Osteoblast (primary cell): ENCODE measurements at regions not wholly inside any gene's neighbourhood (a gene's known extent, or its start where the extent isn't known, plus 50 kb on each side); places are given as distances from the start of the nearest gene placed in this dataset.

ENCODE experiments used
- DNase-seq: peaks from one replicate; pipeline ENCODE4 v3.0.0; 2011; ENCODE audit warnings: low spot score, mixed read lengths; ENCODE audit not compliant: insufficient read length; ENCODE audit errors: missing footprints
- H2AFZ ChIP-seq: 2 replicates; pipeline ENCODE4 v1.6.0; 2011; ENCODE audit warnings: mild to moderate bottlenecking, low read length
- H3K27ac ChIP-seq: 2 replicates; pipeline ENCODE4 v1.5.1; 2011; ENCODE audit warnings: mild to moderate bottlenecking, low read depth, low read length, moderate library complexity
- H3K27me3 ChIP-seq: 2 replicates; pipeline ENCODE4 v1.6.0; 2012; ENCODE audit warnings: mild to moderate bottlenecking, control low read depth, inconsistent platforms, low read length, moderate library complexity; ENCODE audit not compliant: insufficient read depth
- H3K36me3 ChIP-seq: 2 replicates; pipeline ENCODE4 v1.5.1; 2011; ENCODE audit warnings: mild to moderate bottlenecking, low read length, control low read depth, moderate library complexity; ENCODE audit not compliant: insufficient read depth
- H3K4me1 ChIP-seq: 2 replicates; pipeline ENCODE4 v1.5.1; 2011; ENCODE audit warnings: mild to moderate bottlenecking, low read length, control low read depth, moderate library complexity; ENCODE audit not compliant: insufficient read depth
- H3K4me2 ChIP-seq: 2 replicates; pipeline ENCODE4 v1.6.0; 2011; ENCODE audit warnings: mild to moderate bottlenecking, low read length; ENCODE audit not compliant: insufficient read depth
- H3K4me3 ChIP-seq: fragments of 200-600 bp; sonication (generic); 3 replicates; pipeline ENCODE4 v1.5.1; 2012; ENCODE audit warnings: mild to moderate bottlenecking, low read length, inconsistent platforms; ENCODE audit not compliant: insufficient read depth
- H3K79me2 ChIP-seq: 2 replicates; pipeline ENCODE4 v1.6.0; 2012; ENCODE audit warnings: mild to moderate bottlenecking, low read length, control low read depth, inconsistent platforms; ENCODE audit not compliant: insufficient read depth
- H3K9me3 ChIP-seq: 2 replicates; pipeline ENCODE4 v1.5.1; 2011; ENCODE audit warnings: low read depth, low read length, control low read depth
- H4K20me1 ChIP-seq: 2 replicates; pipeline ENCODE4 v1.6.0; 2012; ENCODE audit warnings: mild to moderate bottlenecking, low read length, control low read depth; ENCODE audit not compliant: insufficient read depth
- TF ChIP-seq, protein P1 (sequence below): IDR thresholded peaks from 2 replicates; pipeline ENCODE4 v1.5.1; 2011; ENCODE audit warnings: mild to moderate bottlenecking, low read depth, low read length, moderate library complexity; ENCODE audit errors: extremely low read depth

GRCh38 chr12:47385653-47386052 is 305.9 kb upstream of the AMIGO2 start:
- no peak for DNase-seq
- no peak overlapping the region for H3K27ac ChIP-seq
- no peaks in the 10 kb centered on the region for H3K27me3 ChIP-seq
- H4K20me1 ChIP-seq = no peaks in the 10 kb centered on the region
- TF ChIP-seq, protein P1, sequence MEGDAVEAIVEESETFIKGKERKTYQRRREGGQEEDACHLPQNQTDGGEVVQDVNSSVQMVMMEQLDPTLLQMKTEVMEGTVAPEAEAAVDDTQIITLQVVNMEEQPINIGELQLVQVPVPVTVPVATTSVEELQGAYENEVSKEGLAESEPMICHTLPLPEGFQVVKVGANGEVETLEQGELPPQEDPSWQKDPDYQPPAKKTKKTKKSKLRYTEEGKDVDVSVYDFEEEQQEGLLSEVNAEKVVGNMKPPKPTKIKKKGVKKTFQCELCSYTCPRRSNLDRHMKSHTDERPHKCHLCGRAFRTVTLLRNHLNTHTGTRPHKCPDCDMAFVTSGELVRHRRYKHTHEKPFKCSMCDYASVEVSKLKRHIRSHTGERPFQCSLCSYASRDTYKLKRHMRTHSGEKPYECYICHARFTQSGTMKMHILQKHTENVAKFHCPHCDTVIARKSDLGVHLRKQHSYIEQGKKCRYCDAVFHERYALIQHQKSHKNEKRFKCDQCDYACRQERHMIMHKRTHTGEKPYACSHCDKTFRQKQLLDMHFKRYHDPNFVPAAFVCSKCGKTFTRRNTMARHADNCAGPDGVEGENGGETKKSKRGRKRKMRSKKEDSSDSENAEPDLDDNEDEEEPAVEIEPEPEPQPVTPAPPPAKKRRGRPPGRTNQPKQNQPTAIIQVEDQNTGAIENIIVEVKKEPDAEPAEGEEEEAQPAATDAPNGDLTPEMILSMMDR = no peak
- no peak overlapping the region for H3K4me2 ChIP-seq
- no peaks in the 10 kb centered on the region for H3K9me3 ChIP-seq
- no peaks in the 10 kb centered on the region for H3K79me2 ChIP-seq
- no peaks in the 10 kb centered on the region for H3K36me3 ChIP-seq
- peaks cover 9% of the 10 kb centered on the region for H3K4me1 ChIP-seq
- no peak overlapping the region for H2AFZ ChIP-seq
- H3K4me3 ChIP-seq = no peak overlapping the region

DNA sequence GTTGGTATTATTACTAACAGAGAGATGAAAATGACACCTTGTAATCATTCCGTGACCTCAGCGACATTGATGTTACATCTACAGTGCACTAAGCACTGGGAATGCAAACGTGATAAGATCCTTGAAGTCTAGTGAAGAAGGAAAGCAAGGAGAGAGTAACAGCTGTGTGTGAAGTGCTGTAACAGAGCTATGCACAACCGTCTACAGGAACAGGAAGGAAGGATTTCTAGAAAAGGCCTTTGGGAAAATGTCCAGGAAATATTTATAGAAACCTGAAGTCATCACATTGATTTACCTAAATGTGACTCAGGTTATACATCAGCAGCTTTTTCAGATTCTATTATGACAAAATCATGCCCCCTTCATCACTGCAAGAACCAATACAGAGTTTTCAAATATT is 304.2 kb upstream of the AMIGO2 start:
- Histone ChIP-seq H4K20me1 (no peaks in the 10 kb centered on the region), H3K27ac (peak overlapping the region; percentile 29), H3K9me3 (no peaks in the 10 kb centered on the region), H2AFZ (peak overlapping the region; percentile 45), H3K79me2 (no peaks in the 10 kb centered on the region), H3K4me3 (no peak overlapping the region), H3K4me1 (peaks cover 14% of the 10 kb centered on the region), H3K27me3 (no peaks in the 10 kb centered on the region), H3K4me2 (no peak overlapping the region), H3K36me3 (no peaks in the 10 kb centered on the region)
- DNase-seq = no peak
- TF ChIP-seq, protein P1 = no peak

- H4K20me1 ChIP-seq = no peaks in the 10 kb centered on the region
- H3K4me1 ChIP-seq = peaks cover 28% of the 10 kb centered on the region
- H3K27me3 ChIP-seq = no peaks in the 10 kb centered on the region
- no peaks in the 10 kb centered on the region for H3K9me3 ChIP-seq
- no peak overlapping the region for H2AFZ ChIP-seq
- TF ChIP-seq, protein P1 = no peak
- no peak for DNase-seq
- H3K36me3 ChIP-seq = no peaks in the 10 kb centered on the region
- no peaks in the 10 kb centered on the region for H3K79me2 ChIP-seq
- no peak overlapping the region for H3K4me3 ChIP-seq
- no peak overlapping the region for H3K4me2 ChIP-seq
- no peak overlapping the region for H3K27ac ChIP-seq
These were observed 302.5 kb upstream of the AMIGO2 start for GRCh38 chr12:47382305-47382704.

DNA sequence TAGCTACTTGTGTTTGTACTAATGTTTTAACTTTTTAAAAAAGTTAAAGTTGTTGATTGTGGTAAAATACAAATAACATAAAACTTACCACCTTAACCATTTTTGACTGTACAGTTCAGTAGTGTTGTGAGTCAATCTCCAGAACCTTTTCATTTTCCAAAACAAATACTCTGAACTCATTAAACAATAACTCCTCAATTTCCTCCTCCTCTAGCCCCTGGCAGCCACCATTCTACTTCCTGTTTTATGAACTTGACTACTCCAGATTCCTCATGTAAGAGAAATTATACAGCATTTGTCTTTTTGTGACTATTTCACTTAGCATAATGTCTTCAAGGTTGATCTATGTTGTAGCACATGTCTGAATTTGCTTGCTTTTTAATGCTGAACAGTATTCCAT is 299.1 kb upstream of the AMIGO2 start:
- Histone ChIP-seq H3K27ac (peak overlapping the region; percentile 96), H2AFZ (peak overlapping the region; percentile 62), H3K36me3 (no peaks in the 10 kb centered on the region), H3K4me1 (peaks cover 28% of the 10 kb centered on the region), H3K79me2 (no peaks in the 10 kb centered on the region), H3K27me3 (no peaks in the 10 kb centered on the region), H3K4me2 (no peak overlapping the region), H4K20me1 (no peaks in the 10 kb centered on the region), H3K9me3 (no peaks in the 10 kb centered on the region), H3K4me3 (no peak overlapping the region)
- DNase-seq = no peak
- TF ChIP-seq, protein P1 = no peak
